Common myeloid progenitor, CD34-positive (primary cell): ENCODE measurements at regions not wholly inside any gene's neighbourhood (a gene's known extent, or its start where the extent isn't known, plus 50 kb on each side); places are given as distances from the start of the nearest gene placed in this dataset.
A peak's percentile ranks its signal among the peaks of the same experiment; 100 is the strongest.

ENCODE experiments used
- CTCF ChIA-PET: fragments of 350-600 bp; sonication (Branson Sonifier 250); formaldehyde crosslinking; loops from one replicate; lab custom pipeline; 2021; ENCODE audit warnings: antibody characterized with exemption; lab: Charles Lee
- POLR2A ChIA-PET: fragments of 350-600 bp; sonication (Branson Sonifier 250); formaldehyde crosslinking; loops from one replicate; lab custom pipeline; 2021; ENCODE audit warnings: antibody characterized with exemption; lab: Charles Lee
- DNase-seq, 3 donors: peaks; one replicate each; pipeline versions ENCODE4 v3.0.0 to v3.0.0-alpha.2; 2013
- H3K27ac ChIP-seq, 2 experiments: 1 replicate in 1 of 2; 2 replicates in 1 of 2; pipeline ENCODE4 v1.7.0; 2013; ENCODE audit warnings: inconsistent platforms in 2 of 2, low read length in 2 of 2, mild to moderate bottlenecking in 2 of 2, low read depth in 1 of 2, moderate library complexity in 1 of 2; ENCODE audit not compliant: severe bottlenecking in 2 of 2, insufficient read depth in 1 of 2, poor library complexity in 1 of 2
- H3K27me3 ChIP-seq, 5 experiments: replicated peaks in 2 of 5; 1 replicate in 3 of 5; 2 replicates in 2 of 5; pipeline versions ENCODE4 v1.6.1 to v1.7.0; 2013; ENCODE audit warnings: low read length in 4 of 5, mild to moderate bottlenecking in 2 of 5, moderate library complexity in 2 of 5, inconsistent platforms in 1 of 5; ENCODE audit not compliant: insufficient read depth in 5 of 5, control insufficient read depth in 4 of 5
- H3K36me3 ChIP-seq, 4 experiments: 1 replicate in 2 of 4; 2 replicates in 2 of 4; pipeline versions ENCODE4 v1.6.1 to v1.7.0; 2013; ENCODE audit warnings: low read length in 3 of 4, control low read depth in 1 of 4, mild to moderate bottlenecking in 1 of 4; ENCODE audit not compliant: control insufficient read depth in 4 of 4, insufficient read depth in 4 of 4
- H3K4me1 ChIP-seq, 4 experiments: 1 replicate in 3 of 4; 2 replicates in 1 of 4; pipeline versions ENCODE4 v1.6.1 to v1.7.1; 2013; ENCODE audit warnings: low read length in 3 of 4, mild to moderate bottlenecking in 3 of 4, control low read depth in 1 of 4, inconsistent platforms in 1 of 4, moderate library complexity in 1 of 4; ENCODE audit not compliant: control insufficient read depth in 4 of 4, insufficient read depth in 4 of 4; ENCODE audit errors: control extremely low read depth in 1 of 4
- H3K4me3 ChIP-seq, 7 experiments: 1 replicate in 4 of 7; 2 replicates in 3 of 7; pipeline versions ENCODE4 v1.5.1 to v1.7.0; 2013; ENCODE audit warnings: mild to moderate bottlenecking in 7 of 7, low read length in 6 of 7, moderate library complexity in 6 of 7, inconsistent platforms in 2 of 7, low read depth in 2 of 7, control low read depth in 1 of 7; ENCODE audit not compliant: insufficient read depth in 4 of 7, control insufficient read depth in 1 of 7; ENCODE audit errors: extremely low read depth in 1 of 7
- H3K9me3 ChIP-seq, 5 experiments: 1 replicate in 4 of 5; 2 replicates in 1 of 5; pipeline versions ENCODE4 v1.6.1 to v1.7.1; 2013; ENCODE audit warnings: low read length in 4 of 5, mild to moderate bottlenecking in 2 of 5, inconsistent platforms in 1 of 5, low read depth in 1 of 5, moderate library complexity in 1 of 5; ENCODE audit not compliant: control insufficient read depth in 4 of 5, insufficient read depth in 2 of 5; ENCODE audit errors: control extremely low read depth in 1 of 5
- WGBS: methylation state at CpG from one replicate; pipeline ENCODE4 v1.1.5; 2013; ENCODE audit not compliant: insufficient coverage; 5-methylcytosine and 5-hydroxymethylcytosine counted together

DNA sequence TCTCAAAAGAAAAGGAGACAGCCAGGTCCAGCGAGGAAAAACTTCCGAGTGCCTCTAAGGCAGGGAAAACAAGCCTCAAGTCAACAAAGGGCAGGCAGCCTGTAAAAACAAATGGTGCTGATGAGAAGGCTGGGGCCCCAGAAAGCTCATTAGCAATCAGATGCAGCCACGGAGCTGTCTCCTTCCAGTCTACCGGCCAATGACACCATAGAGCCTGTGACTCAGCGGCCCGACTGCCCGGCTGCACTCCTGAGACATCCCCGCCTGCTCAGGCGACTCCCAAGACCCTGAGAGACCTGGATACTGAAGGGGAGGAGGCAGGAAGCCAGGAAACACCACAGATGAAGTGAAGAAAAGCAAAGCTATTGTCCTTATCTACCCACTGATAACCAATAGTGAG is 120.1 kb upstream of the HDDC2 start:
- CTCF ChIA-PET: no interaction called here
- DNase-seq: no peak
- H3K4me1 ChIP-seq: no peaks in the 10 kb centered on the region
- POLR2A ChIA-PET: no interaction called here
- WGBS: 96% methylated on average over 7 of the region's 9 CpGs
- no peaks in the 10 kb centered on the region for H3K27me3 ChIP-seq
- no peak overlapping the region for H3K4me3 ChIP-seq
- no peaks in the 10 kb centered on the region for H3K9me3 ChIP-seq
- no peaks in the 10 kb centered on the region for H3K36me3 ChIP-seq
- no peak overlapping the region for H3K27ac ChIP-seq

DNA sequence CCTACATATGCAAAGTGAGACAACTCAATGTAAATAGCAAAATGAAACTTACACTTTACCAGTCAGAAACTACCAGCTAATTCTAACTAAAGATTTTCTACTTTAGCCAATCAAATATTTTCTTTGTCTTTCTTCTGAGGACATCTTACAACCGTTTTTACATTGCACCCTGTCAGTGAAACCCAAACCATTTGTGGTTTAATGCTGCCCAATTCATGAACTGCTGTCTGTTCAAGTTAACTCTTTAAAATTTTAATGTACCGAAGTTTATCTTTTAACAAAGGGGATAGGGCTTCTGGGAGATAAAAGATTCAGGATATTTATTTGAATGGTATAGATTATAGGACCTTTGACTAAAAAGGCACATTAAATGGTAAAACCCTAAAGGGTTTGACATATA is 121.3 kb upstream of the HDDC2 start:
- Histone ChIP-seq H3K36me3 (no peaks in the 10 kb centered on the region), H3K9me3 (no peaks in the 10 kb centered on the region), H3K4me3 (no peak overlapping the region), H3K4me1 (no peaks in the 10 kb centered on the region), H3K27me3 (no peaks in the 10 kb centered on the region), H3K27ac (no peak overlapping the region)
- no peak for DNase-seq
- CTCF ChIA-PET: no interaction called here
- POLR2A ChIA-PET: no interaction called here
- 70% methylated on average over 2 of the region's 2 CpGs for WGBS

DNA sequence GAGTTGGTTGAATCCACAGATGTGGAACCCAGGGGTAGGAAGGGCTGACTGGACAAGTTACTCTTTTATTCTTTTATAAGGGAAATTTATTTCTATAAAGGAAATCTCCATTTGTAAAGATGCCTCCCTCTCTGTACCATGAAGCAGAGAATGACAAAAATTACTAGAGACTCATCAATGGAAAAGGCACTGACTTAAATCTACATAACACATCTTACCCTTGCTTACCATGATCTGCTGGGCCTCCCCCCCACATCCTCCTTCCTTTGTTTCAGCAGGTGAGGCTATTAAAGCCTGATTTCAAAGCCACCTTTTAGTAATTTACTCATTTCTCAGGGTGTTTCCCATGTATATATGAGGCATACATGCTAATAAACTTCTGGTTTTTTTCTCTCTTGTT is 130.2 kb upstream of the HDDC2 start:
- POLR2A ChIA-PET: no interaction called here
- CTCF ChIA-PET: no interaction called here
- peaks cover 0 to 26% (median 9%) of the 10 kb centered on the region in 4 experiments for H3K4me1 ChIP-seq
- H3K27me3 ChIP-seq: no peaks in the 10 kb centered on the region
- H3K9me3 ChIP-seq: peaks cover 0 to 3% (median 0%) of the 10 kb centered on the region in 5 experiments
- no peak overlapping the region for H3K4me3 ChIP-seq
- no peaks in the 10 kb centered on the region for H3K36me3 ChIP-seq
- H3K27ac ChIP-seq: no peak overlapping the region
- no peak for DNase-seq

DNA sequence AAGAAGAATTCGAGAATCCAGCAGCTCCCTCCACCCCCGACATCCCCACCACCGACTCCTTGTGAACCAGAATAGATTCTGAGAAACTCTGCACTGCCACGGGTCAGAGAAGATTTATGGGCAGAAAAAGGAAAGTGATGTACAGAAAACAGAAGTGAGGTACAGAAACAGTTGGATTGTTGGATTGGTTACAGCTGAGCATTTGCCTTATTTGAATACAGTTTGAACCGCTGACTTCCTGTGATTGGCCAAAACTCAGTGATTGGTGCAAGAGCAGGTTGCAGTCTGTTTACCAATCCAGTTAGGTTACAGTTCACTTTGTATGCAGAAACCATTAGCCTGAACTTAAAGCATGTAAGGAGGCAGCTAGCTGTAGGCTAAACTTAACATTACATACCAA is 131.2 kb upstream of the HDDC2 start:
- 7% methylated on average over 2 of the region's 5 CpGs for WGBS
- Histone ChIP-seq H3K27me3 (no peaks in the 10 kb centered on the region), H3K9me3 (peaks cover 0 to 3% (median 0%) of the 10 kb centered on the region in 5 experiments), H3K4me3 (no peak overlapping the region), H3K27ac (no peak overlapping the region), H3K4me1 (peaks cover 0 to 26% (median 9%) of the 10 kb centered on the region in 4 experiments), H3K36me3 (no peaks in the 10 kb centered on the region)
- DNase-seq: peak in 2 of 3 donors; percentile 11 to 44
- ChIA-PET POLR2A (no interaction called here), CTCF (no interaction called here)

DNA sequence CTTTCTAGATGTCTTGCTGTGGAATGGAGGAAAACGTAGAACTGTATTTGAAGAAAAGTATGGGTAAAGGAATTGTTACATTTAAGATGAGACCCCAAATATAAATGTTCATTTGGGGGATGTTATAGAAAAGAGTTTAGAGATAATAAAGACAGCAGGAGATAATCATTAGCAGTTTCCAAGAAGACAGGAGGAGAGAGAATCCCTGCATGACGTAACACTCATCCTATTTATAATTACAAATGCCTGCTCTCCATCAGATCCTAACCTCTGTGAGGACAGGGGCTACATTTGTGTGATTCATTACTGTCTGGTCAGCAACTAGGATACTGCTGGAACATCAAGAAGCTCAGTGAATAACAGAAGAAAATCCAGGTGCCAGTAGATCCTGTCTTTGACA is 133.0 kb upstream of the HDDC2 start:
- Histone ChIP-seq H3K27me3 (no peaks in the 10 kb centered on the region), H3K4me1 (peaks cover 0 to 26% (median 9%) of the 10 kb centered on the region in 4 experiments), H3K9me3 (no peaks in the 10 kb centered on the region), H3K27ac (no peak overlapping the region), H3K36me3 (no peaks in the 10 kb centered on the region), H3K4me3 (no peak overlapping the region)
- 100% methylated on average over 2 of the region's 2 CpGs for WGBS
- CTCF ChIA-PET: no interaction called here
- POLR2A ChIA-PET: no interaction called here
- DNase-seq: no peak

DNA sequence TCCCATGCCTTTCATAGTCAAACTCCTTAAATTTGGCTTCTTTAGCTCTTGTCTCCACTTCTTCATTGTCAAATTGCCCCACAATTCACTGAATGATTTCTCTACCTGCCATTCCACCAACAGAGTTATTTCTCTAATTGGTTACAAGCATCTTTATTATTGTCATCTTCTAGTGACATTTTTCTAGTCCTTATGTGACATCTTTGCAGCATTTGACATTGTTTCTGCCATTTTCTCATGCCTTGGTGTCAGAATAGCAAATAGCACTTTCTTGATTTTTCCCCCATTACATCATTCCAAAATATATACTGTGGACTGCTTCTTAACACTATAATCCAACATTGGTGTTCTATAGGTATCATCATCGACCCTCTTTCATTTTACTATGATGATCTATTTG is 137.7 kb upstream of the HDDC2 start:
- 80% methylated on average over 1 of the region's 1 CpG for WGBS

DNA sequence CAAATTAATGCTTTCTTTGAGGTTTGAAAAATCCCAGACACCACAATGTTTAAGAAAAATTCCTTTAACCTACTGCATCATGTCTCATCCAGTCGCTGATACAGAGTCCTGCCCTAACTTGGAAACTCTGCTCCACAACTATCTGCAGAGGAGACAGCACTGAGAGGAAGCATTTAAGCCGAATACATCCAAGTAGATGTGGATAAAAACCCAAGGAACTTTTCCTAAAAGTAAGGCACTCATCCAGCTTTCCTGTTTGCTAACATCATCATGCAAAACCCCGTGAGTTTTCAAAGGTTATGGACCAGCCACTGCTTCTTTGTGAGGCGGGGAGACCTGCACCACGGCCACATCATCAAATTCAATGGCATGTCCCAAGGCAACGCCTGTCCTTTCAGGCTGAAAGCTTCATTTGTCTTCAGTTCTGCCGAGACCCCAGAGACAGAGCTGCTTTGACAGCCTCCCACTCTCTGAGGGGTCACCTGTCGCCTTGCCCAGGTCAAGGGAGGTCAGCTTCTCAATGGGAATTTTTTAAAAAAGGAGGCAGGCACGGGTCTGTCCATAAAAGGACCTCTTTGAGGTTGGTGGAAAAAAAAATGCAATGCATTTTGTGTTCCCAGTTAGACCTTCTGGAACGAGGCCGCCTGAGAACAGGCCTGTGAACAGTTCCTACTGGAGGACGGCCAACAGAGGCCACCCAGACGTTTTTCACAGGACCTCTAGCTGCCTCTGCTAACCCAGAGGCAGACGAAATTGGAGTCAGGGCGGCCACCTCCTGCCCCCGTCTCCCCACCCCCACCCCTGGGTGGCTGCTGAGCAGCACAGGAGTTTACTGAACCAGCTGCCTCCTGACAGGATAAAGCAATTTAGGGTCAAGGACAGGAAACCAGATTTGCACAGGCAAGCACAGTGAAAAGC is 142.5 kb upstream of the HDDC2 start:
- Histone ChIP-seq H3K36me3 (no peaks in the 10 kb centered on the region), H3K27me3 (peaks cover 0 to 2% (median 0%) of the 10 kb centered on the region in 5 experiments), H3K9me3 (no peaks in the 10 kb centered on the region), H3K4me1 (no peaks in the 10 kb centered on the region), H3K4me3 (no peak overlapping the region), H3K27ac (no peak overlapping the region)
- ChIA-PET POLR2A (no interaction called here), CTCF (no interaction called here)
- 89% methylated on average over 15 of the region's 16 CpGs for WGBS
- DNase-seq: no peak

More for the DNA sequence above, 137.7 kb upstream of the HDDC2 start:
- H3K36me3 ChIP-seq: no peaks in the 10 kb centered on the region
- H3K4me3 ChIP-seq: no peak overlapping the region
- ChIA-PET CTCF (no interaction called here), POLR2A (no interaction called here)
- no peaks in the 10 kb centered on the region for H3K27me3 ChIP-seq
- no peak for DNase-seq
- no peak overlapping the region for H3K27ac ChIP-seq
- no peaks in the 10 kb centered on the region for H3K4me1 ChIP-seq
- no peaks in the 10 kb centered on the region for H3K9me3 ChIP-seq
